CD4-positive, alpha-beta T cell treated with Interleukin-4 for 1 hour (primary cell): ENCODE measurements at regions not wholly inside any gene's neighbourhood (a gene's known extent, or its start where the extent isn't known, plus 50 kb on each side); places are given as distances from the start of the nearest gene placed in this dataset.
"Not testable (repeated sequence)": the region's sequence is repeated elsewhere in the genome, so short reads cannot be mapped to it uniquely, and the experiment has no call there.

Source experiments
- DNase-seq, 2 donors: peaks; one replicate each; pipeline ENCODE4 v3.0.0-alpha.2; 2020 to 2022

GRCh38 chr14:92223025-92223424 is 99.9 kb upstream of the SLC24A4 start:
- DNase-seq, result no peak

- no peak for DNase-seq
Measured at GRCh38 chr14:92224358-92224954, 98.5 kb upstream of the SLC24A4 start.

- DNase-seq, result no peak
Measured at GRCh38 chr14:92225731-92226130, 97.2 kb upstream of the SLC24A4 start.

DNA sequence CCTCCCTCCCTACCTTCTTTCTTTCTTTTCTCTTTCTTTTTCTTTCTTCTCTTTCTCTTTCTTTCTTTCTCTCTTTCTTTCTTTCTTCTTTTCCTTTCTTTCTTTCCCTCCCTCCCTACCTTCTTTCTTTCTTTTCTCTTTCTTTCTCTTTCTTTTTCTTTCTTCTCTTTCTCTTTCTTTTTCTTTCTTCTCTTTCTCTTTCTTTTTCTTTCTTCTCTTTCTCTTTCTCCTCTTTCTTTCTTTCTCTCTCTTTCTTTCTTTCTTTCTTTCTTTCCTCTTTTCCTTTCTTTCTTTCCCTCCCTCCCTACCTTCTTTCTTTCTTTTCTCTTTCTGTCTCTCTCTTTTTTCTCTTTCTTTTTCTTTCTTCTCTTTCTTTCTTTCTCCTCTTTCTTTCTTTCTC is 96.8 kb upstream of the SLC24A4 start:
- DNase-seq, result not testable (repeated sequence)

DNA sequence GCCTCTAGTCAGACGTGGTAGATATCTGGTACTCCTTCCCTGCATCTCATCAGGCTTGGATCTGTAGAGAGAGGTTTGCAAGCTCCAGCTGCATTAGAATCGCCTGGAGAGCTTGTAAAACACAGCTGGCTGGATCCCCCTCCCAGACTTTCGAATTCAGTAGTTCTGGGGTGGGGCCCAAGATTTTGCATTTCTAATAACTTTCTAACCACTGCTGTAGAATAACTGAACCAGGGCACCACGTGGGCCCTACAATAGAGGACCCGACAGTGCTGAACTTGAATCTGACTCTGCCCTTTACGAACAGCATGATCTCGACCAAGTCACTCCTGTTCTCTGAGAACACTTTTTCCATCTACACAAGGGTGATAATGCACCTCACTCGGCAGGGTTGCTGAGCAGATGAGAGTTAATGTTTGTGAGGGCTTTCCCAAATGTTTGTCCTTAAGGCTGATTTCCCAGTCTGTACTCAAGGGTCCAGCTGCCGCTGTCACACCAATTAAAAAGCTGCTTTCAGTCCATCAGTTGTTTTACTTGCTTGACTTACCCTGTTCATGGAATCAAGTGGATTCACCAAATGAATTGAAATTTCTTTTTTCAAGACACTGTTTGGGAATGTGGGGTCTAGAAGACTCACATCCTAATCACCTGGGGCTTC is 86.6 kb upstream of the SLC24A4 start:
- no peak for DNase-seq

DNA sequence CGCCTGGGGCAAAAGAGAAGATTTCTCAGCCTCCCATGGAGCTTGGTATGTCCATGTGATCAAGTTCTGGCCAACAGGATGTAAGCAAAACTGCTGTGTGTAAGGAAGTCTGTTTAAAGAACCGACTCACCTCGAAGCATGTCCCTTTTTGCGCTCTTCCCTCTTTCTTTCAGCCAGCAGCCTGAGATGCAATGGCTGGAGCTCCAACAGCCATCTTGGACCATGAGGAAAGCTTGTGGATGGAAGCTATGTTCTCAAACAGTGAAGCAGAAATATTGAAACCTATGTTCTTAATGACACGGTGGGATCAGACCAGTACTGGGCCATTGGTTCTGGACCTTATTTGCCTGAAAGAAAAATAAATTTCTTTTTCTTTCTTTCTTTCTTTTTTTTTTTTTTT is 82.3 kb upstream of the SLC24A4 start:
- no peak for DNase-seq

- no peak for DNase-seq
Measured at GRCh38 chr14:92241966-92242595, 80.9 kb upstream of the SLC24A4 start.

DNA sequence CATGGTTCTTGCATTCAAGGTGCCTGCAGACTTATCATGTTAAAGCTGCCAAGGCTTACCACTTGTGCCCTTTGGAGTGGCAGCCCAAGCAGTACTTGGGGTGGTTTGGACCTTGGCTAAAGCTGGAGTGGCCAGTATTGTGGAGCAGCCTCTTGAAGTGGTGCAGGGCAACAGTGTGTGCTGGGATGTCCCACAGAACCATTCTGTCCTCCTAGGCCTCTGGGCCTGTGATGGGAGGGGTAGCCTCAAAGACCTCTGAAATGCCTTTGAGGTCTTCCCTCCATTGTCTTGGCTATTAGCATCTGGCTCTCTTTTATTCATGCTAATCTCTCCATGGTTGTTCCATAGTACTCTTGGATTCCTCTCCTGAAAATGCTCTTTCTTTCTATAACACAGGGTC is 78.2 kb upstream of the SLC24A4 start:
- no peak for DNase-seq

GRCh38 chr14:92247341-92247740 is 75.6 kb upstream of the SLC24A4 start:
- DNase-seq, result peak; percentile 12 to 45

DNA sequence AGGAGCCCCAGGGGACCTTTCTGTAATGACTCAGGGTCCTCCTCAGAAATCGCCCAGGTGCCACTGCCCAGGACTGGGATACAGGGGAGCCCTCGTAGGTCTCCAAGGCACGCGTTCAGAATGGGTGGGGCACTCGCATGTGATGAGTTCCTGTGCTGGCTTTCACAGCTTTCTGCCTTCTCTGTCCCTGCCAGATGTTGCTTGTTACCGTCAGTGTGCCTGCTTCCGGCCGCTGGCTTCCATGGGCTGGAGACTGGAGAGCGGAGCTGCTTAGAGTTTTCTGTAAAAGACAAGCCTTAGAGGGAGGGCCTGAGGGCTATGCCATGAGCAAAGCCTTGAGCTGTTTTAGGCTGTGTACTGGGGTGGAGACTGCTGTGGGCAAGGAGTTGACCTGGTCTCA is 75.0 kb upstream of the SLC24A4 start:
- no peak for DNase-seq

DNA sequence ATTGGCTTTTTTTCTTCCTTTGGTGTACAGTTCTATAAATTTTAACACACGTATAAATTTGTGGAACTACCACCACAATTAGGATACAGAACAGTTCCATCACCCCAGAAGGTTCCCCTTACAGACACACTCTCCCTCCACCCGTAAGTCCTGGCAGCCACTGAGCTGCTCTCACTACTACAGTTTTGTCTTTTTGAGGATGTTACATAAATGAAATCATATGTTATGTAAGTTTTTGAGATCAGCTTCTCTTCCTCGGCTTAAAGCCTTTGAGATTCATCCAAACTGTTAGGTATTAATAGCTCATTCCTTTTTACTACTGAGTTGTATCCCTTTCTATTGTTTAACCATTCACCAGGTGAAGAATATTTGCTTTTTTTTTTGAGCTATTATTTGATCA is 74.3 kb upstream of the SLC24A4 start:
- DNase-seq, result peak; percentile 11 to 41

- DNase-seq, result not testable (repeated sequence)
Measured at GRCh38 chr14:92250366-92250765, 72.6 kb upstream of the SLC24A4 start.

DNA sequence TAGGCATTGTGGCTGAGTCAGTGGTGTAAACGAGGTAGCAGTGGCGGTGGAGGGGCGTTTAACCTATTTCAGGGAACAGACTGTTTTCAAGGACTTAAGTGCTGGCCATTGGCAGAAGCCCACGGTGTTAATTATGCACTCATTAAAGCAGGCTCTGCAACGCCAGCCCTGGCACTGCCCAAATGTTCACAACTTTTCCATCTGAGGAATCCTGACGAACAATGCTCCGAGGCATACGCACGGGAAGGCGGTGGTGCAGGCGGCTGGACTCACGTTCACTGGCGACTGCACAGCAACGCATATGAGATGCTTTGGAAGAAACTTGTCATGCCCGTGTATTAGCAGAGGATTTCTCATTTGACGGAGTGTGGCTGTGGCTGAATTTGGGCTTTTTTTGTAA is 70.6 kb upstream of the SLC24A4 start:
- DNase-seq, result no peak

GRCh38 chr14:92253381-92253894 is 69.5 kb upstream of the SLC24A4 start:
- no peak for DNase-seq

GRCh38 chr14:92254786-92255185 is 68.2 kb upstream of the SLC24A4 start:
- no peak for DNase-seq

DNA sequence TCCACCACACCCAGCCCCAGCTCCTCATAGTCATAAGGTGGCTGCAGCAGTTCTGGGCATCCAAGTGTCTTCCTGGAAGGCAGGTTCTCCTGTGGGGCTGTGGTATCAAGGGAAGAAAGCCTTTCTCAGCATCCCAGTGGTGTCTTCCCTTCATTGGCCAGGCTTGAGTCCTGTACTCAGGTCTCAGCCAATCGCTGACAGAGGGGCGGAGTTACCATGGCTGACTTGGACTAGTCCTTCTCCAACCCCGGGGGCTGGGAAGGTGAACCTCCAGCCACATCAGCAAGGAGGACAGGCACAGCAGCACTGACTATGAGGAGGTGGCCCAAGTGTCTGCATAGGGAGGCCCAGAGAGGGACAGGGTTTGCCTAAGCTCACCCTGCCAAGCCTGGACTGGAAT is 64.0 kb upstream of the SLC24A4 start:
- DNase-seq, result no peak

- peak; percentile 14 to 46 for DNase-seq
Measured at GRCh38 chr14:92259613-92260357, 63.2 kb upstream of the SLC24A4 start.

DNA sequence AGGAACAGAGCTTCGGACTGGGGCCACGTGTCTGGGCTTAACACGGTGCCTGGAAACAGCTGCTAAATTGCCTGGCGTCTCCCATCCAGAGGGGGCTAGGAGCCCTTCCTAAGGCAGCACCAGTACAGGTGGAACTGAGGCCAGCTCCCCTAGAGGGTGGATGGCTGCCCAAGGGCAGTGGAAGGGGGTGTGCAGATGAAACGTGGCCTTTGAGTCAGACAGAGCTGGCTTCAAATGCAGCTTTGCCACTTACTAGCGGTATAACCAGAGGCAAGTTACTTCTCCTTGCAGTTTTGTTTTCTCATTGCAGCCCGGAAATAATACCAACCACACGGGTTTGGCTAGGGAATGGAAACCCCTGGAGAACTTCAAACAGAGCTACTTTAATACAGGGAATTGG is 59.3 kb upstream of the SLC24A4 start:
- no peak for DNase-seq

- no peak for DNase-seq
Measured at GRCh38 chr14:92264195-92264594, 58.8 kb upstream of the SLC24A4 start.

DNA sequence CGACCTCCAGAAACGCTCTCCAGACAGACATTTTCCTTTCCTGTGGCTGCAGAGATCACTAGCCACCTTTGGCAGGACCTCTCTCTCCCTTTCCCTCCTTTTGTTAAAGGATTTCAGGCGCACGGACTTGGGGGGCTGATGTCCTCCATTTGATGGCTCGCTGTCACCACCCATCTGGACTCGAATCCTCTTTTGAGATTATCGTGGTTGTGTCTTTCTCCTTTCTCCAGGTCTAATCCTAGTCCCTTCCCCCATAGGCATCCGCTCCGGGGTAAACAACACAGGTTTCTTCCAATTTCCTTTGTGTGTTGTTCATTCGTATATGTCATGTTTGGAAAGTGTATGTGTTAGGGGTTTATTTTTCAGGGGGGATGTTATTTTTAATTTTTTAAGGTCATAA is 56.7 kb upstream of the SLC24A4 start:
- DNase-seq, result no peak
